K562 (cell line): ENCODE measurements at regions not wholly inside any gene's neighbourhood (a gene's known extent, or its start where the extent isn't known, plus 50 kb on each side); places are given as distances from the start of the nearest gene placed in this dataset.

Experiments
- ATAC-seq: fragments of 200-7000 bp; cut with Tn5 transposase; 3 replicates; pipeline ENCODE4 v1.9.1; 2020; ENCODE audit warnings: moderate library complexity
- BruUV-seq: library from RNA; stranded (reverse); fragments of 400-500 nt; replicated peaks from 2 replicates; lab custom pipeline; 2021; lab: Mats Ljungman, UMichigan
- CTCF ChIA-PET: fragments of 300-600 bp; formaldehyde crosslinking; extraction: SDS; loops from one replicate; lab custom pipeline; 2021; ENCODE audit warnings: low intra/inter-chr PET ratio; lab: Yijun Ruan, JAX
- POLR2A ChIA-PET: fragments of 300-600, 350-650 bp; sonication (Branson Sonifier 250); formaldehyde crosslinking; extraction: SDS; loops from one replicate; lab custom pipeline; 2021; ENCODE audit warnings: antibody characterized with exemption, inconsistent platforms; lab: Yijun Ruan, JAX
- DNase-seq, 4 experiments: peaks; one replicate each; pipeline versions ENCODE4 v3.0.0 to v3.0.0-alpha.2; 2011 to 2018; ENCODE audit warnings: low spot score in 3 of 4, mixed read lengths in 3 of 4; ENCODE audit errors: extremely low read depth in 1 of 4
- FAIRE-seq: peaks from 2 replicates; lab custom pipeline; 2011; peaks lifted over from hg19 to GRCh38; lab: Jason Lieb, UNC
- H2AFZ ChIP-seq: 2 replicates; pipeline ENCODE4 v1.6.0; 2011; ENCODE audit warnings: low read depth, low read length, control low read depth, inconsistent platforms
- H3K27ac ChIP-seq: fragments of 200-600 bp; 3 replicates; pipeline ENCODE4 v1.8.0; 2011; ENCODE audit warnings: low read depth, mild to moderate bottlenecking, control low read depth, inconsistent platforms, low read length, moderate library complexity, mixed read lengths; ENCODE audit errors: extremely low read depth
- H3K27me3 ChIP-seq, 2 experiments: fragments of 300-600 bp in 1 of 2; 2 replicates in 1 of 2; 3 replicates in 1 of 2; pipeline versions ENCODE4 v1.6.0 to v1.8.0; 2011; ENCODE audit warnings: inconsistent platforms in 2 of 2, low read length in 2 of 2, mild to moderate bottlenecking in 1 of 2, mixed read lengths in 1 of 2, moderate library complexity in 1 of 2; ENCODE audit not compliant: control insufficient read depth in 2 of 2, insufficient read depth in 2 of 2
- H3K36me3 ChIP-seq: fragments of 300-600 bp; 3 replicates; pipeline ENCODE4 v1.8.0; 2011; ENCODE audit warnings: mild to moderate bottlenecking, low read length, inconsistent platforms; ENCODE audit not compliant: control insufficient read depth, insufficient read depth
- H3K4me1 ChIP-seq, 2 experiments: fragments of 200-600 bp in 1 of 2; replicated peaks in 1 of 2; 2 replicates in 1 of 2; 3 replicates in 1 of 2; pipeline versions ENCODE4 v1.5.1 to v1.8.0; 2011; ENCODE audit warnings: inconsistent platforms in 2 of 2, low read length in 2 of 2, mild to moderate bottlenecking in 1 of 2, mixed read lengths in 1 of 2, moderate library complexity in 1 of 2; ENCODE audit not compliant: control insufficient read depth in 2 of 2, insufficient read depth in 2 of 2
- H3K4me2 ChIP-seq: 2 replicates; pipeline ENCODE4 v1.6.1; 2011; ENCODE audit warnings: low read length, control low read depth, inconsistent platforms, mixed read lengths; ENCODE audit not compliant: insufficient read depth
- H3K4me3 ChIP-seq: fragments of 200-600 bp; sonication (generic), shearing (Covaris generic); 2 replicates; pipeline ENCODE4 v1.5.1; 2016; ENCODE audit warnings: control low read depth, inconsistent platforms
- H3K79me2 ChIP-seq: fragments of 200-600 bp; 3 replicates; pipeline ENCODE4 v1.8.0; 2011; ENCODE audit warnings: low read length, inconsistent platforms; ENCODE audit not compliant: control insufficient read depth, insufficient read depth
- H3K9ac ChIP-seq, 2 experiments: 2 replicates each; pipeline versions ENCODE4 v1.6.0 to v1.6.1; 2011; ENCODE audit warnings: low read depth in 2 of 2, low read length in 2 of 2, control low read depth in 1 of 2, inconsistent platforms in 1 of 2, mild to moderate bottlenecking in 1 of 2, mixed read lengths in 1 of 2; ENCODE audit not compliant: insufficient read depth in 1 of 2
- H3K9me1 ChIP-seq: one replicate; pipeline ENCODE4 v1.6.0; 2011; ENCODE audit warnings: inconsistent platforms, mild to moderate bottlenecking, low read length, moderate library complexity; ENCODE audit not compliant: control insufficient read depth, insufficient read depth
- H3K9me3 ChIP-seq: replicated peaks from 2 replicates; pipeline ENCODE4 v1.5.1; 2011; ENCODE audit warnings: low read depth, low read length, inconsistent platforms; ENCODE audit not compliant: control insufficient read depth, insufficient read depth
- H4K20me1 ChIP-seq: replicated peaks from 2 replicates; pipeline ENCODE4 v1.6.1; 2011; ENCODE audit warnings: low read length, inconsistent platforms, mixed read lengths; ENCODE audit not compliant: control insufficient read depth, insufficient read depth
- FOXJ3 ChIP-seq: sonication (generic); formaldehyde crosslinking; IDR thresholded peaks from 2 replicates; pipeline ENCODE4 v1.4.0; 2020; ENCODE audit warnings: mild to moderate bottlenecking, missing genetic modification reagents
- ZBED1 ChIP-seq: IDR thresholded peaks from 2 replicates; pipeline ENCODE4 v1.6.1; 2014
- in situ Hi-C: fragments of 300-500 bp; cut with MboI; formaldehyde crosslinking; loops from 4 replicates; pipeline ENCODE4 v1.15.0; 2018; ENCODE audit warnings: inconsistent platforms, mixed read lengths
- intact Hi-C: fragments of 100-400 bp; cut with micrococcal nuclease; formaldehyde crosslinking; loops from 2 replicates; pipeline ENCODE4 v1.14.2; 2022
- TF ChIP-seq, protein P1 (sequence below), 2 experiments: fragments of 450-650 bp; formaldehyde crosslinking in 1 of 2; IDR thresholded peaks; 2 replicates each; pipeline versions ENCODE4 v1.4.0 to v1.6.1; 2014 to 2020; ENCODE audit warnings: mild to moderate bottlenecking in 2 of 2, borderline replicate concordance in 1 of 2, low read depth in 1 of 2
- TF ChIP-seq, protein P2 (sequence below): fragments of 450-650 bp; IDR thresholded peaks from 2 replicates; pipeline ENCODE4 v1.7.0; 2016; ENCODE audit warnings: borderline replicate concordance
- TF ChIP-seq, protein P3 (sequence below): fragments of 200-400 bp; formaldehyde crosslinking; IDR thresholded peaks from 2 replicates; pipeline ENCODE4 v1.6.1; 2017; ENCODE audit warnings: mild to moderate bottlenecking, low read depth, low read length, moderate library complexity

DNA sequence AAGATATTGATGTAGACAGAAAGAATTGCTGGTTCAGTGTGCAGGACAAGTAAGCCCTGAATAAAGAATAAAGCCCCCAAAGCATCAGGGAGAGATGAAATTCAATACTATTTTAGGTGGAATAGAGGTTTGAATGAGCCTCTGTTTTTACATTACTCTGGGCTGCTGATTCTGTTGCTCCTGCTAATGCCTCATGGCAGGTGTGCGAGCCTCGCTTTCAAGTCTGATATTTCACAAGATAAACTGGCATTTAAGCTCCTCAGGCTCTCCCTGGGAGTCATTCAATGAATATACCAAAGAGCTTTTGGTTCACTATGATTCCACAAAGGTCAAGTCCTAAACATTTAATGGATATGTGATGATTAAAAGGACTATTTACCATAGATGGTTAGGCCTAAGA lies 601.0 kb upstream of the SLC39A10 start (continued):
- TF ChIP-seq, protein P1, sequence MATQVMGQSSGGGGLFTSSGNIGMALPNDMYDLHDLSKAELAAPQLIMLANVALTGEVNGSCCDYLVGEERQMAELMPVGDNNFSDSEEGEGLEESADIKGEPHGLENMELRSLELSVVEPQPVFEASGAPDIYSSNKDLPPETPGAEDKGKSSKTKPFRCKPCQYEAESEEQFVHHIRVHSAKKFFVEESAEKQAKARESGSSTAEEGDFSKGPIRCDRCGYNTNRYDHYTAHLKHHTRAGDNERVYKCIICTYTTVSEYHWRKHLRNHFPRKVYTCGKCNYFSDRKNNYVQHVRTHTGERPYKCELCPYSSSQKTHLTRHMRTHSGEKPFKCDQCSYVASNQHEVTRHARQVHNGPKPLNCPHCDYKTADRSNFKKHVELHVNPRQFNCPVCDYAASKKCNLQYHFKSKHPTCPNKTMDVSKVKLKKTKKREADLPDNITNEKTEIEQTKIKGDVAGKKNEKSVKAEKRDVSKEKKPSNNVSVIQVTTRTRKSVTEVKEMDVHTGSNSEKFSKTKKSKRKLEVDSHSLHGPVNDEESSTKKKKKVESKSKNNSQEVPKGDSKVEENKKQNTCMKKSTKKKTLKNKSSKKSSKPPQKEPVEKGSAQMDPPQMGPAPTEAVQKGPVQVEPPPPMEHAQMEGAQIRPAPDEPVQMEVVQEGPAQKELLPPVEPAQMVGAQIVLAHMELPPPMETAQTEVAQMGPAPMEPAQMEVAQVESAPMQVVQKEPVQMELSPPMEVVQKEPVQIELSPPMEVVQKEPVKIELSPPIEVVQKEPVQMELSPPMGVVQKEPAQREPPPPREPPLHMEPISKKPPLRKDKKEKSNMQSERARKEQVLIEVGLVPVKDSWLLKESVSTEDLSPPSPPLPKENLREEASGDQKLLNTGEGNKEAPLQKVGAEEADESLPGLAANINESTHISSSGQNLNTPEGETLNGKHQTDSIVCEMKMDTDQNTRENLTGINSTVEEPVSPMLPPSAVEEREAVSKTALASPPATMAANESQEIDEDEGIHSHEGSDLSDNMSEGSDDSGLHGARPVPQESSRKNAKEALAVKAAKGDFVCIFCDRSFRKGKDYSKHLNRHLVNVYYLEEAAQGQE (IDR thresholded peaks at IDR 0.05; ENCODE audit: borderline replicate concordance): no peak
- TF ChIP-seq, protein P1 (CRISPR knock-in tag; IDR thresholded peaks at IDR 0.05; ENCODE audit: low read depth): no peak
- TF ChIP-seq FOXJ3 (CRISPR knock-in tag) (no peak), ZBED1 (no peak)

DNA sequence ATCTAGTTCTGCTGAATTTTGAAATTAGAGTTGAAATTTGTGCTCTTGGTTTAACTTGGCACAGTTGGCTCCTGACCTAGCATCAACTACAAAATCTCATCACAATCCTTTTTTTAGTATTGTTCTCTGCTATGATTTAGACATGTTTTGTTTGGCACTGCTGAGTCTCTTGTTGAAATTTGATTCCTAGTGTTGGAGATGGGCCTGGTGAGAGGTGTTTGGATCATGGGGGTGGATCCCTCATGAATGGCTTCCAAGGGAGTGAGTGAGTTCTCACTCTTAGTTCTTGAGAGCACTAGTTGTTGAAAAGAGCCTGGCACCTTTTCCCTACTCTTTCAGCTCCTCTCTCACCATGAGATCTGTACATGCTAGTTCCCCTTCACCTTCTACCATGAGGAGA lies 605.6 kb upstream of the SLC39A10 start:
- DNase-seq (no peak), ATAC-seq (no peak)
- H3K27ac ChIP-seq: no peak overlapping the region
- intact Hi-C loops (no loop called here), in situ Hi-C loops (no loop called here)
- BruUV-seq: no TSS peak
- no peaks in the 10 kb centered on the region for H3K9me3 ChIP-seq
- no peaks in the 10 kb centered on the region for H3K79me2 ChIP-seq
- no peak overlapping the region for H3K4me3 ChIP-seq
- H3K4me2 ChIP-seq: no peak overlapping the region
- POLR2A ChIA-PET: no interaction called here
- H3K27me3 ChIP-seq: no peaks in the 10 kb centered on the region
- CTCF ChIA-PET: no interaction called here
- no peaks in the 10 kb centered on the region for H3K9me1 ChIP-seq
- no peaks in the 10 kb centered on the region for H4K20me1 ChIP-seq
- H2AFZ ChIP-seq: no peak overlapping the region
- H3K36me3 ChIP-seq: no peaks in the 10 kb centered on the region
- TF ChIP-seq, protein P2, sequence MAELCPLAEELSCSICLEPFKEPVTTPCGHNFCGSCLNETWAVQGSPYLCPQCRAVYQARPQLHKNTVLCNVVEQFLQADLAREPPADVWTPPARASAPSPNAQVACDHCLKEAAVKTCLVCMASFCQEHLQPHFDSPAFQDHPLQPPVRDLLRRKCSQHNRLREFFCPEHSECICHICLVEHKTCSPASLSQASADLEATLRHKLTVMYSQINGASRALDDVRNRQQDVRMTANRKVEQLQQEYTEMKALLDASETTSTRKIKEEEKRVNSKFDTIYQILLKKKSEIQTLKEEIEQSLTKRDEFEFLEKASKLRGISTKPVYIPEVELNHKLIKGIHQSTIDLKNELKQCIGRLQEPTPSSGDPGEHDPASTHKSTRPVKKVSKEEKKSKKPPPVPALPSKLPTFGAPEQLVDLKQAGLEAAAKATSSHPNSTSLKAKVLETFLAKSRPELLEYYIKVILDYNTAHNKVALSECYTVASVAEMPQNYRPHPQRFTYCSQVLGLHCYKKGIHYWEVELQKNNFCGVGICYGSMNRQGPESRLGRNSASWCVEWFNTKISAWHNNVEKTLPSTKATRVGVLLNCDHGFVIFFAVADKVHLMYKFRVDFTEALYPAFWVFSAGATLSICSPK: no peak
- TF ChIP-seq, protein P3, sequence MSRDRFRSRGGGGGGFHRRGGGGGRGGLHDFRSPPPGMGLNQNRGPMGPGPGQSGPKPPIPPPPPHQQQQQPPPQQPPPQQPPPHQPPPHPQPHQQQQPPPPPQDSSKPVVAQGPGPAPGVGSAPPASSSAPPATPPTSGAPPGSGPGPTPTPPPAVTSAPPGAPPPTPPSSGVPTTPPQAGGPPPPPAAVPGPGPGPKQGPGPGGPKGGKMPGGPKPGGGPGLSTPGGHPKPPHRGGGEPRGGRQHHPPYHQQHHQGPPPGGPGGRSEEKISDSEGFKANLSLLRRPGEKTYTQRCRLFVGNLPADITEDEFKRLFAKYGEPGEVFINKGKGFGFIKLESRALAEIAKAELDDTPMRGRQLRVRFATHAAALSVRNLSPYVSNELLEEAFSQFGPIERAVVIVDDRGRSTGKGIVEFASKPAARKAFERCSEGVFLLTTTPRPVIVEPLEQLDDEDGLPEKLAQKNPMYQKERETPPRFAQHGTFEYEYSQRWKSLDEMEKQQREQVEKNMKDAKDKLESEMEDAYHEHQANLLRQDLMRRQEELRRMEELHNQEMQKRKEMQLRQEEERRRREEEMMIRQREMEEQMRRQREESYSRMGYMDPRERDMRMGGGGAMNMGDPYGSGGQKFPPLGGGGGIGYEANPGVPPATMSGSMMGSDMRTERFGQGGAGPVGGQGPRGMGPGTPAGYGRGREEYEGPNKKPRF: no peak
- TF ChIP-seq, all 486 proteins: peak for 0
- FAIRE-seq: no peak
- no peak overlapping the region for H3K9ac ChIP-seq
- H3K4me1 ChIP-seq: no peaks in the 10 kb centered on the region
